ENCODE measurements at regions not wholly inside any gene's neighbourhood (a gene's known extent, or its start where the extent isn't known, plus 50 kb on each side); places are given as distances from the start of the nearest gene placed in this dataset.
"Not testable (repeated sequence)": the region's sequence is repeated elsewhere in the genome, so short reads cannot be mapped to it uniquely, and the experiment has no call there.

- no peak for DNase-seq
These were observed 1293.9 kb downstream of the PCDH9 start for GRCh38 chr13:65936249-65936648.

GRCh38 chr13:65932587-65933239 lies 1297.4 kb downstream of the PCDH9 start:
- DNase-seq: no peak

DNA sequence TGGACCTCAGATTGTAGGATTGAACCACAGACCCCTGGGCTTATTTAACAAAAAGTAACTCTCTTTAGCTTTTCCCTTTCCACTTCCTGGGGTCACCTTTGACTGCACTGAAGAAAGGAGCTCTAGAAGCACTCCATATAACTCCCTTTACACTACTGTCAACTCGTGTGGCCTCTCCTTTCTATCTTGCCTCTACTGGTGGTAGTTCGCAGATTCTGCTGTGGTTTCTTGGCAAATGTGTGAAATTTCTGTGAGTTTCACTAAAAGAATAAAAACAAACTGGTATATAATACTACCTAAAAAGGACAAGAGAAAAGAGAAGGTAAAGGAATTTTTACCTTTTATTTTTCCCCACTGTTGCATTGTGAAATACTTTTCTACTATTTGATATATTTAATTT lies 1298.1 kb downstream of the PCDH9 start:
- no peak for DNase-seq

GRCh38 chr13:65929436-65929835 lies 1300.7 kb downstream of the PCDH9 start:
- DNase-seq: no peak

DNA sequence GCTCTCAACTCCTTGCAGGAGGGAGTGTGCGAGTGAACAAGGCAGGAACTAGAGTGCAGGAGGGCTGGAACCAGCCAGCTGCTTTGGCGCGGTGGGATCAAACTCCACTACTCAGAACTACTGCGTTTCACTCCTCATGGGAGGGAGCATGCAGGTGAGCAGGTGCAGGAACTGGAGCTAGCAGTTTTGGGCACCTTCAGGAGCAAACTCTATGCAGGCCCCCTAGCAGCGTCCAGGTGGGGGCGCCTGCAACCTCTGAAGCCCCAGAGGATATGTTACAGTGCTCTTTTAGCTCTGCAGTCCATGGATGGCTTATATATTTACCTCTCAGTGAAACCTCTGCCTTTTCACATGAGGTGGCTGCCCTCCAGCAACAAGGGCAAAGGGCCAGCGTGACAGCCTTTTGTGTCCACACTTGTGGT lies 1303.4 kb downstream of the PCDH9 start:
- no peak for DNase-seq

GRCh38 chr13:65922846-65923245 lies 1307.3 kb downstream of the PCDH9 start:
- not testable (repeated sequence) for DNase-seq

- DNase-seq: no peak
These were observed 1308.2 kb downstream of the PCDH9 start for GRCh38 chr13:65921933-65922332.

DNA sequence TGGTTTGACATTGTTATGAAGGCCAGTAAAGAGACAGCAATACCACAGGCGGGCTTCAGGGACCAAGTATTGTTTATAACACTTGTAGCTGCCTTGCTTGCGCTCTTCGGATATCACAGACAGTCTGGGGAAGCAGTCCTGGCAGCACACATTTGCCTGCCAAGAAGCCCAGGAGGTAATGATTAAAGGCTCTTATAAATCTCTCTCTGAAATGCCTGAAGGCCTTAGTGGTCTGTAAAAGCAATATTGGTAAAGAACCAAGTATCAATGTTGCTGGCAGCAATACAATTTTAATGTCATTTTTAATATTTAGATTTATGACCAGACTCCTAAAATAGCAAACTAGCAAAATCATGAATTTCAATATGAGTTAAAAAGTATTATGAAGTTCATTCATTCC lies 1312.4 kb downstream of the PCDH9 start:
- DNase-seq: no peak

GRCh38 chr13:65915195-65915594 lies 1314.9 kb downstream of the PCDH9 start:
- no peak for DNase-seq

DNA sequence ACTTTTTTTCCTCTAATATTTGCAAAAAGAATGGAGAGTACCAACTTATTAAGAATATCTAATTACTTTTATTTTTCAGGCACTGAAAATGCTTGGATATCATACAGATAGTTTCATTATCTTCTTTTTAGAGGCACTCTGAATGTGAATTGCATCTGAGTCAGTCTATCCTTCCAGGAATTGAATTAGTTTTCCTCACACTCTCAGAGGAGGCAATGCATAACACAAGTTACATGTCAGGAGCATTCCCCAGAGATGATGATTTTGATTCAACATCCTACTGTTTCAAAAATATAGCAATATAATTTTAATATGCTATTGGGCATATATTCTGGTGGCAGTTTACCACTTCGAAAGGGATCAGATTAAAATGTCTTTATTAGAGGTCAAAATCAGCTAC lies 1315.4 kb downstream of the PCDH9 start:
- DNase-seq: no peak

- no peak for DNase-seq
These were observed 1317.0 kb downstream of the PCDH9 start for GRCh38 chr13:65913173-65913572.

DNA sequence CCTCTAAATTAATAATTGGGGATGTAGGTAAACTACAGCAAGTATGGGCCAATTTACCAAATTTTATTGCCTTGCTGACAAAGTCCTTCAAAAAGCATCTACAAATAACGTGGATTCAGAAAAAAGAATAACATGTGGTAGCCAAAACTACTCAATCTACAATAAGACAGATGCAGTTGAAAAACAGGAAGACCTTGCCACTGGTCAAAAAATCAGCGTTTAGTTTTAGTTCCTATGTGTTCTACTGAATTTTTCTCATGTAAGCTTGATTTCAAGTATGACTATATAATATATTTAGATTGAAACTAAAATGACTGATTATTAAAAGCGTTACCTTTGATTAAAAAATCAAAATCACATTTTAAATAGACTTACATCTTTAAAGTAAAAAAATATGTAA lies 1317.6 kb downstream of the PCDH9 start:
- no peak for DNase-seq

DNA sequence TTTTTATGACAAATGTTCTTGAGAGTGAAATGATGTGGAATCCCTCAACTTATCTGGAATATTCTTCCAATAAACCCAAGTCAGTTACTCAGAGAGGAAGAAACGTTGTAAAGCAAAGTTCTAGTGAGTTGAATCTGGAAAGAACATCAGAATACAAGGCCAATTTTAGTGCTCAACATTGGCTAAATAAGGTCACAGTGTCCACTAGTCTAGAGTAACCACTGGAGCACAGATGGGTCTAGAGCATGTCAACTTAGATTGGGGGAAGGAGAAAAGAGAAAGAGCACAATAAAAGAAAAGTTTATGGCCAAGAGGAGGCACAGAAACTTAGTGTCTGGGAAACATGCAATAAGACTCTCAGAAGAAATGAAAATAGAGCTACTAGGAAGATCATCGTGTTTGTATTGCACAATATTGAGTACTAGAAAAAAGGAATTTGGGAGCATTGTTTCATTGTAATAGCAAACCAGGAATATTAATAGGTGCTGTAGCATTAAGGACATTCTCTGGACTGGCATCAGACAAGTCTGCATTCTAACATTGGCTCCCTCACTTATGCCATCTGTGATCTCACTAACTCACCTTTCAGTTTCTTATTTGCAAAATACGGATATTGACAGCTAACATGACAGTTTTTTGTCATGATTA lies 1318.5 kb downstream of the PCDH9 start:
- DNase-seq: no peak

DNA sequence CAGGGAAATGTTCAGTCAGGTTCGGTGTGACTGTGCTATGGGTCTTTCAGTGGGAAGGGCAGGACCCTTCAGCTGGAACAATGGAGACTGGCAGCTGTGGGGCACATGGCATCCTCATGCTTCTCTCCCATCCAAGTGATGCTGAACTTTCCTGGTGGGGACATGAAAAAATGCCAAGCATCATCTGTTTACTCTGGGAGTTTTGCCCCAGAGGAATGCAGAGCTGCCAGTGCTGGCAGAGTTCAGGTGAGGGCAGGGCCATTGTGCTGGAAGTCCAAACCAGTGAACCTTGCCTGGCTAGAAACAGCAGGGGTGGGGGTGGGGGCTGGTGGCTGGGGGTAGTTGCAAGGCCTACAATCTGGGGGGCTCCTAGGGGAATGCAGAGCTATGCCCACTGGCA lies 1320.6 kb downstream of the PCDH9 start:
- no peak for DNase-seq

GRCh38 chr13:65907666-65908525 lies 1322.2 kb downstream of the PCDH9 start:
- no peak for DNase-seq

DNA sequence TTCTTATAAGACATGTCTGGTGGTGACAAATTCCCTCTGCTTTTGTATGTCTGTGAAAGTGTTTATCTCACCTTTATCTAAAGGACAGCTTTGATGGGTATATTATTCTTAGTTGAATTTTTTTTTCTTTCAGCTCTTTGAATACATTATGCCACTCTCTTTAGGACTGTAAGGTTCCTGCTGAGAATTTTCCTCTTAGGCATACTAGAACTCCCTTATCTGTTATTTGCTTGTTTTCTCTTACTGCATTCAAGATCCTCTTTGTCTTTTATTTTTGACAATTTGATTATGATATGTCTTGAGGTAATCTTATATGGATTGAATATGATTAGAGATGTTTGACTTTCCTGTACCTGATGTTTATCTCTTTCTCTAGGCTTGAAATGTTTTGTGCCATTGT lies 1328.4 kb downstream of the PCDH9 start:
- no peak for DNase-seq

DNA sequence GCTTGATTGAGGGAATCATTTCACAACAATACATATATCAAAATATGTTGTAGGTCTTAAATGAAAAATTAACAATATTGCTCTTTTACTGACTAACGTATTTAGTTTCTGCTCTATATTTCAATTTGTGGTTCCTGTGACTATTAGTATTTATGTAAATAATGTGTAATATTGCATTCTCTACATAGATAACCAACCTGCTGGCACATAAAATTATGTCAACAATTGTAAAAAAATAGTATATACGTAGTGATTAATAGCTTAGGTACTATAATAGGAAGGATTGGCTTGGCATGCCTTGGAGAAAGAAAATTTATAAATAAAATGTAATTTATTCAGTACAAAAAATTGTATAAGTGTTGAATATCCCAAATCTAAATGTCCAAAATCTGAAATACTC lies 1336.1 kb downstream of the PCDH9 start:
- DNase-seq: no peak

- no peak for DNase-seq
These were observed 1337.3 kb downstream of the PCDH9 start for GRCh38 chr13:65892859-65893258.

DNA sequence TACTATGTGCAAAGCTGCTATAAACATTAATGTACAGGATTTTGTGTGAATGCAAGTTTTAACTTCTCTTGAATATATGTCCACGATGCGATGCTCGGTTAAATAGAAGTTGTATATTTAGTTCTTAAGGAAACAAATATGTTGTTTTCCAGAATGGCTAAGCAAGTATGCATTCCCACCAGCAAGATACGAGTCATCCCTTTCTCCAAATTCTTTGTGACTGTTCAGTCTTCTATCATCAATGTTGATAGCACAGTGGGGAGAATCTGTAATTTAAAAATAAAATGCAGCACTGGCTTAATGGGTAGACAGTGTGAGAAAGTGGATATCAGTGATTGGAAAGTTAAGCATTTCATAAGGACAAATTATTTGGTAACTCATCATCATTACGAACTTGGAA lies 1340.8 kb downstream of the PCDH9 start:
- no peak for DNase-seq

GRCh38 chr13:65882810-65883209 lies 1347.3 kb downstream of the PCDH9 start:
- DNase-seq: no peak

GRCh38 chr13:65881561-65882155 lies 1348.5 kb downstream of the PCDH9 start:
- DNase-seq: no peak

DNA sequence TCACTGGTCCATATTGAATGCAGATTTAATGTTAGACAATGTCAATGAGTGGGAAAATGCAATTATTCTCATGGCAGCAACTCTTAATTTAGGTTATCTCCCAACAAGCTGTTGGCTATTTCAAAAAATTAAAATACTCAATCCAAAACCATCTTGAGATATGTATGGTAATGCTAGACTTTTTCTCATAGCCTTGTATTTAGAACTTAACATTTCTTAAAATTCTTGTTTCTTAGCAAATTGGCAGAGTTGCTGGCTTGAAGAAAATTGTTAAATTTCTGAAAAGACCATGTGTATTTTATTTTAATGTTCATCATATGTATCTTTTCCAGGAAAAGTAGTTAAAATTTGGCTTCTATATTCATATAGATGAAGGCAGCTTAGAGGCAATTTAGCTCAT lies 1355.1 kb downstream of the PCDH9 start:
- DNase-seq: no peak

DNA sequence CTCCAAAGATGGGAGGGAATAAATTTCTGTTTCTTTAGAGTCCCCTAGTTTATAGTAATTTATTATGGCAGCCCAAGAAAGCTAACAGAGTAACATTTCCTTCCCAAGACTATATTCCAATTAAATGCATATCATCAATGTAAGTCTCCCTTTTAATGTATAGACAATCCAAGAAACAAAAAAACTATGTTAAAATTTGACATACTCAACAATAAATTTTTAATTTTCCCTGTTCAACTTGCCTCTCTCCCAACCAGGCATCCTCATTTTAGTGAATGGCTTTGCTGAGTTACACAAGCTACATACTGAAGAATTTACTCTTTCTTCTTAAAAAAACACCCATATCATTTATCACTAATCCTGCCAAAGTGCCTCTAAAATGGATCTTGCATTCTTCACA lies 1357.7 kb downstream of the PCDH9 start:
- no peak for DNase-seq

DNA sequence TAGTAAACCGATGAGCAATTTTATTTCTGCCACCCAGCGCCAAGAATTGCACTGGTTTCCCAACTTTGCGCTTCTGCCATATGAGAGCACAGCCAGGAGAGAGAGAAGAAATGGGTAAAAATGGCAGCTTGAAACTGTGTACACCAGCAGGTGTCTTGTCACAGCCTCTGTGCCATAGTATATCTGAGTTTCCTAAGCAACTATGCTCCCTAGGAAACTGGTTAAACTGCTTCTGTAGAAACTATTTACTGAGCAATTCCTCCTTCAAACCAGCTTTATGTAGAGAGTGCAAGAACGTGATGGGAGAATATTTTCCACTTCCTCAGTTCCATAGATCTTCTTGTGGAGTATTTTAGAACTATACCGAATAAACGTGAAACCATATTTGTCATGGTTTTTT lies 1361.3 kb downstream of the PCDH9 start:
- no peak for DNase-seq

Data from NCI-H2107 (cell line).